H1 (cell line): ENCODE measurements at regions not wholly inside any gene's neighbourhood (a gene's known extent, or its start where the extent isn't known, plus 50 kb on each side); places are given as distances from the start of the nearest gene placed in this dataset.

Source experiments
- BCL11A ChIP-seq, 2 experiments: IDR thresholded peaks; one replicate each; pipeline ENCODE4 v1.6.1; 2011; ENCODE audit warnings: low read depth in 2 of 2, low read length in 2 of 2, mild to moderate bottlenecking in 2 of 2
- EZH2 ChIP-seq: fragments of 200-600 bp; sonication (generic); IDR thresholded peaks from 2 replicates; pipeline ENCODE4 v1.7.1; 2012; ENCODE audit warnings: low read depth, mild to moderate bottlenecking, moderate library complexity, low read length, inconsistent platforms; ENCODE audit not compliant: severe bottlenecking
- POU5F1 ChIP-seq: IDR thresholded peaks from 2 replicates; pipeline ENCODE4 v1.6.1; 2011; ENCODE audit warnings: low read depth, mild to moderate bottlenecking, low read length, moderate library complexity
- SIN3A ChIP-seq, 2 experiments: IDR thresholded peaks in 1 of 2; conservative IDR thresholded peaks in 1 of 2; 2 replicates each; pipeline ENCODE4 v1.6.1; 2011 to 2012; ENCODE audit warnings: low read length in 2 of 2, improper control_type of control experiment in 1 of 2, low read depth in 1 of 2, mild to moderate bottlenecking in 1 of 2
- SP1 ChIP-seq: IDR thresholded peaks from 2 replicates; pipeline ENCODE4 v1.6.1; 2011; ENCODE audit warnings: low read depth, low read length
- TAF7 ChIP-seq: optimal IDR thresholded peaks from 2 replicates; pipeline ENCODE3; 2011; ENCODE audit warnings: low read depth, mild to moderate bottlenecking, inconsistent platforms, low read length, moderate library complexity, borderline replicate concordance
- TCF12 ChIP-seq: IDR thresholded peaks from 2 replicates; pipeline ENCODE4 v1.6.1; 2011; ENCODE audit warnings: low read depth, mild to moderate bottlenecking, low read length
- TF ChIP-seq, protein P1 (sequence below): IDR thresholded peaks from 2 replicates; pipeline ENCODE4 v1.6.1; 2012; ENCODE audit warnings: inconsistent platforms

DNA sequence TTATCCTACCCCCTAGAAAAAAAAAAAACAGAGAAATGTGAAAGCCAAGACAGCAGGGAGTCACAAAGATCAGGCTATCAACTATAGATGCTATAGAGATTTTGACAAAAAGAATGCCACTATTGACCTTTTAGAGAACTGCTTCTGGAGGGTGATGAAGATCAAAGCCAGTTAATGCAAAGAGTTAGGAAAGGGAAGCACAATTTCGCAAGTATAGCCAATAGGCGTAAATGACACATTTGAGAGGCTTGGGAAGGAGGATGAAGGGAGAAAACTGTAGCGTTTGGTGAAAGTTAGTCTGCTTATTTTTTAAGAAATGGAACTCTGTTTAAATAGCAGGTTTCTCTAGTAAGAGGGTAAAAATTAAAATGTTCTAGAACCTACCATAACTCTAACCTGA, 190.7 kb downstream of the DUSP6 start (continued):
- TF ChIP-seq, protein P1, sequence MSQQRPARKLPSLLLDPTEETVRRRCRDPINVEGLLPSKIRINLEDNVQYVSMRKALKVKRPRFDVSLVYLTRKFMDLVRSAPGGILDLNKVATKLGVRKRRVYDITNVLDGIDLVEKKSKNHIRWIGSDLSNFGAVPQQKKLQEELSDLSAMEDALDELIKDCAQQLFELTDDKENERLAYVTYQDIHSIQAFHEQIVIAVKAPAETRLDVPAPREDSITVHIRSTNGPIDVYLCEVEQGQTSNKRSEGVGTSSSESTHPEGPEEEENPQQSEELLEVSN = no peak
- TF ChIP-seq BCL11A (IDR thresholded peaks at IDR 0.05; ENCODE audit: low read depth in 2 of 2, low read length in 2 of 2) (no peak), TAF7 (no peak), SP1 (no peak), POU5F1 (no peak), SIN3A (conservative IDR thresholded peaks at IDR 0.05 in 1 of 2, IDR thresholded peaks at IDR 0.05 in 1 of 2; ENCODE audit: low read depth in 1 of 2, low read length in 2 of 2) (no peak), EZH2 (no peak), TCF12 (no peak)
